Stimulated activated CD4-positive, alpha-beta T cell treated with anti-CD3 and anti-CD28 coated beads, Interleukin-4, amount 100 ng/mL, for 24 hours (primary cell): ENCODE measurements at regions not wholly inside any gene's neighbourhood (a gene's known extent, or its start where the extent isn't known, plus 50 kb on each side); places are given as distances from the start of the nearest gene placed in this dataset.

ENCODE experiments used
- DNase-seq: peaks from one replicate; pipeline ENCODE4 v3.0.0-alpha.2; 2020

DNA sequence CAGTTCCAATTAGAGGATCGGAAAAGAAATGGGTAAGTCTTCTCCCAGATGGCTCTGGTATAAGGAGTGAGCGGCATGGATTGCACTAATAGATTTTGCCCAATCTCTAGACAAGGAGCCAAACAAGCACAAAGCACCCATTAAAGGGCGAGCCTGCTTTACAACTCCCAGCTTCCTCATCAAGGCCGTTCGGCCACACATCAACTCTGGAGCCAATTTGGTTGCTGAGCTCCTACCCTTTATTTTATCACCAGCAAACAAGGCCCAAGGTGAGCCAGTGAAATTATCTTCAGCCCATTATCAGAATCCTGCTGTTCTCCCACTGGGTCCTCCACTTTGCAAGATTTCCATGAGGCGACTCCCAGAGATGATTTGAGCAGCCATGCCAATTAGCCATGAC, 292.2 kb upstream of the NPVF start:
- DNase-seq: no peak

DNA sequence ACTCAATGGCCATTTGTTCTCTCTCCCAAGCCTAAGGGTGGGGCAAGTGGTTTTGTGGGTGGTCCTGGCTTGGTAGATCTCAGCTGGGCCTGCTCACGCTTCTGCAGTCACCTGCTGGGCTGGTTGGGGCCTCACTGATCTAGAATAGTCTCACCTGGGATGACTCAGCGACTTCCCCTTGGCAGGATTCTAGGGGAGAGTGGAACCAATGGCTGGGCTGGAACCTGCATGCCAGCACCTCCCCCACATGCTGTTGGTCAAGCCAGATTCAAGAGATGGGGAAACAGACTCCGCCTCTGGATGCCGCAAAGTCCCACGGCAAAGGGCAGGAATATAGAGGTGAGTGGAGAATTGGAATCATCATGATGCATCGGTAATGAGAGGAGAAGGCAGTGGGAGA, 292.9 kb upstream of the NPVF start:
- no peak for DNase-seq

DNA sequence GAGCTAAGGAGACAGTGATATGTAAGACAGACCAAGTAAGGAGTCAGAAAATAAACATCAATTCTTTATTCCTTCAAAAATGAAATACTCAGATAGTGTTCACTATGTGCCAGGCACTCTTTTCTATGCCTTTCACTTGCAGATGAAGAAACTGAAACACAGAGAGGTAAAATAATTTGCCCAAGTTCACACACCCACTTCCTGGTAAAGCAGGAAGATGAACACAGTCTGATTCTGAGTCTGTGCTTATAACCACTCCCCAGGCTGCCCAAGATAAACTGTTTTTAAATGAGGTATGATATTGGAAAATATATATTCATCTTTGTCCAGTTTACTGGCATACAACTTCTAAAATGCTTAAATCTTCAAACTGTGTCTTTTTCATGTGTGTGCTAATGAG, 294.4 kb upstream of the NPVF start:
- no peak for DNase-seq

DNA sequence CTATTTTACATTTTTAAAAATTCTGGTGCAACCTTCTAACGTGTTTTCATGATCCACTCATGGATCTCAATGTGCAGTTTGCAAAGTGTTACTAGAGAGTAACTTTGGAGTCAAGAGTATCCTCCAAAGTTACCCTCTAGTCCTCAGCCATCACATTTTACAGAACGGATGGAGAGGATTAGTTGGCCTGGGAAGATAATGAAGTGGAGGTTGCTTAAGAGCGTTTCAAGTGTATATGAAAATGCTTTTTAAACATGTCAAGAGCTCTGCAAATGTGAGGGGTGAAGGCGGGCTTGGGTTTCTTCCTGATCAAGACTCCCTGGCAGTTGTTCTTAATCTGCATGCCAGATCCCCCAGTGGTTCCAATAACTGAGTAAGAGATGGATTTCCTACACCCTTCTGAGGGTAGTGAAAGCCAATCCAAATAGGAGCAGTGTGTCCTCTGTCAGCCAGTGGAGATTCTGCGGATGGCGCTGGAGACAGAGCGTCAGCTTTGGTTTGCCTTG, 299.4 kb upstream of the NPVF start:
- DNase-seq: no peak

DNA sequence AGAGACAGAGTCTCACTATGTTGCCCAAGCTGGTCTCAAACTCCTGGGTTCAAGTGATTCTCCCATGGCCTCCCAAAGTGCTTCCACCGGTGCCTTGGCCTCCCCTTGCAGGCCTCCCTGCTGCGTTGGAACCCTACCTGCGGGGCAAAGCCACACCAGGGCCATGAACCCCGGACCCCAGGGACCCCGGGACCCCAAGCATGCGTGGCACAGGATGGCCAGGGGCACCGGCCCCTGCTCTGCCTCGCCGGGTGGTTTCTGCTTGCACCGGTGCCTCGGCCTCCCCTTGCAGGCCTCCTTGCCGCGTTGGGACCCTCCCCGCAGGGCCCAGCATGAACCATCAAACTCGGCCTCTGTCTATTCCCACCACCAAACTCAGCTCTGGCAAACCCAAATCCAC, 301.0 kb upstream of the NPVF start:
- DNase-seq: no peak

DNA sequence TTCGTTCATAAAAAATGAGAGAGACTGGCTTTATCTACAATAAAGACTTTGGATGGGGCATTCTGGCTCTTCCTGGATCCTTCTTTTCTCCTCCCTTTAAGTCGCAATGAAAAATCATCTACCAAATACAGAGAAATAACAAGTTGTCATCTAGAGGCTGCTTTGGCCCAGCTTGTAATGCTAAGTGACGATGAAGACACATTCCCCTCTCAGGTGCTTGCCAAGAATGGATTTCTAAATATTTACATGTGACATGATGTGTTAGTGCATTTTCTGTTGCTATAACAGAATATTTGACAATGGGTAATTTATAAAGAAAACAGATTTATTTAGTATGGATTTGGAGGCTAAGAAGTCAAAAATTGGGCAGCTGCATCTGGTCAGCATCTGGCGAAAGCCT, 308.6 kb upstream of the NPVF start:
- no peak for DNase-seq

DNA sequence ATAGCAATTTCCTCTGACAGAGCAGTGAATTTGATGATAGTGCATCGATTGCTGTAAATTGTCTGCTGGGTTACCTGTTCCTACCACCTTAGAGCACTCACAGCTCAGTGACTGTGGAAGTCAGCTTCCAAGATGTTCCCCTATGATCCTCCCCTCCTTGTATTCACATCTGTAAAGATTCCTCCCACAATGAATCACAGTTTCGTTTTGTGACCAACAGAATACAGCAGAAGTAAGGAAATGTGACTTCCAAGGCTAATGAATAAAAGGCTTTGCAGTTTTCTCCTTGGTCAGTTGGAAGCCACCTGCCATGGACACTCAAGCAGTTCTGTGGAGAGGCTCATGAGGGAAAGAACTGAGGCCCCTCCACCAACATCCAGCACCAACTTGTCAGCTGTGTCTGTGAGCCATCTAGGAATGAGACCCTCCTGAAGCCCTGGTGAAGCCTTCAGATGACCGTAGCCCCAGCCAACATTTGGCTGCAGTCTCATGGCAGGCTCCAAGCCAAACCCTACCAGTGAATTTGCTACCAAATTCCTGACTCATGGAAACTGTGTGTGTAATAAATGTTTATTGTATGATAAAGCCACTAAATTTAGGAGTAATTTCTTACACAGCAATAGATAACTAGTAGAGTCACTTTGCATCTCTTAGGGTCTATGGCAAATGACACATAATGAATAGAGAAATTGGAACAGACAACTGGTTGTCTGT, 309.5 kb upstream of the NPVF start:
- no peak for DNase-seq

DNA sequence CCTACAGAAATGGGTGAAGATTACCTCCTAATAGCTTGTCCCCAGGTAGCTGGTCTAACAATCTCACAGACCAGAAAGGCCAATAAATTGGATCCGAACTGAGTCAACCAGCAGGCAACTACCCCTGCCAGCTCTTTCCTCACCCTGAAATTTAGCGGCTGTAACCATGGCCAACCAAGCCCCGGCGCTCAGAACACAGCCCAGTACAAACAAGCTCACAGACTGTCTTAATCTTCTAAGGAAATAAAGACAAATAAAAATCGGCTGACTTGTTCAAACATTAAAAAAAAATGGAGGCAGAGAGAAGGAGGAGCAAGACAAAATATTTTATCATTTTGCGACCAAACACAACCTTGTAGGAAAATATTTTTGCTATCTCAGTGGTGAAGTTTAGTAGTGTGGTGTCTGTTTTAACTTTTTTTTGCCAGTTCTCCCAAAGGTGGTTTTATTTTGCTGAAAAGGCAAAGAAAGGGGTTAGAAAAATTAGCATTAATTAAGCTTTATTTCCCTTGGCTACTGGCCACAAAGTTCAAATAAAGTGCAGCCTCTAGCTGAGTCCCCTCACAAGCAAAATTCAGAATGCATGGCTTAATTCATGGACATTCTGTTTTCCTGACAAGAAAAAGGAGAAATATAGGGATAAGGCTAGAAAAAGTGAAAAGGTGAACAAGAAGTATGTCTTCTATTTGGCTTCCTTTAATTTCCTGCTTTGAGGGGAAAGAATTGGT, 313.0 kb upstream of the NPVF start:
- DNase-seq: no peak

DNA sequence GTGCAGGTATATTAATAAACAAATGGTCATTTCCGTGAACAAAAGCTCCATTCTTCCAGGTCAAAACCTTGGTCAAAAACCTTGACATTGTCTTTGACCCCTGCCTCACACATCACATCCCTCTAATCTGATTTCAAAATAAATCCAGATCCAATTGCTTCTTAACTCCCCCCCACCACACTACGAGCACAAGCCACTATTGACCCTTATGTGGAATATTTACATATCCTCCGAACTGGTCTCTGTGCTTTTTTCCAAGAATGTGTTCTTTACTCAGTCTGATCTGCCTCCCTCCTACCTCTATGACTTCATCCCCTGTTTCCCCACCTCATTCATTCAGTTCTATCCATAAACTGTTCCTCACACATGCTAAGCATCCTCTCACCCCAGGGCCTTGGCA, 313.6 kb upstream of the NPVF start:
- DNase-seq: no peak

DNA sequence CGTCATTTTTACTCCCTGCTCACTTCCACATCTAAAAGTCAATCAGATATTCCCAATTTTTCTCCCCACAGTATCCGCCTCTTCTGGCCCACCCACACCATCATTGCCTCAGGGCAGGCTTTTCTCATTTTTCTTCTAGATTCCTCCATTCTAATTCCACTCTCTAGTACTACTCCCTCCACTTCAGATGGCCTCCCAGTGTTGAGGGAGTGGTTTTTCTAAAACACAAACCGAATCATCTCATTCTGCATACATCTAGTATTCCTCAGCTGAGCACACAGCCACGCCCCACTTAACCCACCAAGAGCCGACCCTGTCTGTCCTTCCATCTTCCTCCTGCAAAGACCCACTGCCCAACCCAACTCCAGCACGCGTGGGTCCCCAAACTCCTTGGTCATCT, 314.9 kb upstream of the NPVF start:
- DNase-seq: no peak

DNA sequence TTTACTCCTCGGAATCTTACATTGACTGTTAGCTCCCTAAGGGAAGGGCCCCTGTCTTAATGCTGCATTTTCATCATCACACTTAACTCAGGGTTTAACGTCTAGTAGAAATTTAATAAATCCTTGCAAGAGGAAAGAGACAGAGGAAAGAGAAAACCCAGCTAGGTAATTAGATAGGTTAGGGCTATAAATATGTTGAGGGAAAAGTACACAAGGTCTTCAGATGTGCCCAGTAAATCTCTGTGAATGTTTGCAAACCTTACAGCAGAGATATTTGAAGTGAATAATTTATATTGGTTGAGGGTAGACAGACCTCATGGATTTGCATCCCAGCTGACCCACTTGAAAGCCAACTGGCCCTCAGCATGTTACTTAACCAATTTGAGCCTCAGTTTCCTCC, 315.5 kb upstream of the NPVF start:
- DNase-seq: no peak

DNA sequence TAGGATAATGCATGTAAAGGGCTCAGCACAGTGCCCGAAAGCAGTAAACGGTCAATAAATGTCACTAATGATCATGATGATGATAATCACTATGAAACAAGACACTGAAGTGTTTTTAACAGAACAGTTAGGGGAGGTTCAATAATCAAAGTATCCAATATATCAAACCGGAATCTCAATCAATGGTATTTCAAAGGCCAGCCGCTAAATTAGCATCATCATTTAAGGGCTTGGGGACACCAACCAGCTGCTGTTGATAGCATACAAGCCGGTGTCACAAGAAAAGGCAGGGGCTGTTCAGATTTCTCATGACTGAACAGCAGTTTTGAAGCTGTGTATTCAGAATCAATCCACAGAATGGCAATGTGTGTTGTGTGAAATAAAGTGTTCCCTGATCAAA, 316.0 kb upstream of the NPVF start:
- no peak for DNase-seq

DNA sequence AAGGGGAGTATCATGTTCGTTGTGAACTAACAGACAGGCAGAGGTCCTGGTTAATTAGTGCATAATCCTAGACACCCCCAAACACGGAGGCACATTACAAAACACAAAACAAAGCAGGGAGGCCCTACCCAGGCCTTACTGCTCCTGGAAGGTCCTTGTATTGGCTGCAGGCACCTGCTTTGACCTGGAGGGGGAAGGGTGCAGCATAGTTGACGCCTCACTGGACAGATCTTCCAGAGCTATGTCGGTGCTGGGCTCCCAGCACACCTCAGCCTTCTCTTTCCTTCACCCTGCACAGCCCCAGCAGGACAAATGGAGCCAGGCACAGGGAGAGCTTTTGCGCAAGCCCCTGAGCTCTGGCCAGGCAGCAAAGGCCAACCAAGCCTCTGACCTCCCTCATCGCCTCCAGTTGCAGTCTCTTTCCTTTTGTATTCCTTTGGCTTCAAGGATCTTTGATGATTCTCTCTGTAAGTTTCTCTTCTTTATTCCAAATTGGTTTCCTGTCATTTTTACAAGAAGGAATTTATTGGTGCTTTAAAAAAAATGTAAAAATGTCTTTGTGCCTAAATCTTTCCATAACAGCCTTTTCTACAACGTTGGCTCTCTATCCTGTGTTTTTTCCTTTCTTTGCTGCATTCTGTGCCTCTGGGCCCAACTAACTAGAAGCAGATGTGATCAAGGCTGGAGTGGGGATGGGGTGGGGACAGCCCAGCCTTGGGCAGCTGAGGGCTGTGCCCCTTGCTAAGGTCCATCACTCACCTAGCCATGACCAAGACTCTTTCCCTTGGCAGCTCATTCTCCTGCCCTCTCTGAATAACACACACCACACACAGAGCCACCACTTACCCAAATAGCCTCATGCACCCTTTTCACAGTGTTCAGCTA, 317.1 kb upstream of the NPVF start:
- no peak for DNase-seq

DNA sequence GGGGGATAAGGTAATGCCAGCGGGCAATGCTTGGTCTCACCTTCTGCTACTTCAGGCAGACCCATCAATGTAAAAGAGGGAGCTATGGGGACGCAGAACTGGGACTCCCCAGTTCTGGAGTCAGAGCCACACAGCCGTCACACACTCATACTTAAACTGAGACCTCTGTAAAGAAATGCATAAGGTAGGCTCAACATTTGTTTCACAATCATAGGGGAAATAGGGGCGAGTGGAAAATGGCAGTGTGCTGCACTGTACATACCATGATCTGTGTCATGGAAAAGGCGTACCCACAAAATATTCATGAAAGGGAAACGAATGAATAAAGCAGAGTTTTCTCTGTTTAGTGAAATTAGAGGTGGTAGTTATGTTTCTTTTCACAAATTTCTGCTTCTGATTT, 318.0 kb upstream of the NPVF start:
- DNase-seq: no peak

DNA sequence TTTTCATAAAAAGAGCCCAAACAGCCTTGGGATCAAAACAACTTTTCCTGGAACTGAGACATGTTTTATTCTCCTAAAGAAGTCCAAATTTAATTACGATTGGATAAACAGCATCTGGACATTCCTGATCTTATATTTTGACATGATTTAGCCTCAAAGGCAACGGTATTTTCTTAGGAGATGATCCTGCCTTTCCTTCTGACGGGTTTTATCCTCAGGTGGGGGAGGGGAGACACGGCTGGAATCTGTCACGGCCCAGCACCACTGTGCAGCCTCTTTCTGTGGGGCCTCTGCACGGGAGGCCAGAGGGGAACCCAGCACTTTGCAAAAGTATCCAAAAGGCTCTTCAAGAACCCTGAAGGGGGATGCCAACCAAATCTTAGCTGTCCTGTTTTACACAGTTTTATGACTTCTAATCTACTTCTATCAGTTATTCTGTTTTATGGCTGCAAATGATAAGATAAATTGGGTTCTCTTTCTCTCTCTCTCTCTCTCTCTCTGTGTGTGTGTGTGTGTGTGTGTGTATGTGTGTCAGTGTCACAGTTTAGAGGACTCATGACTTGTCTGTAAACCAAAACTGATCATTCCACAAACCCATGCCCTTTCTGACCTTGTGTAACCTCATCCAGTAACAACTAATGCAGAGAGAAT, 321.1 kb upstream of the NPVF start:
- DNase-seq: no peak

DNA sequence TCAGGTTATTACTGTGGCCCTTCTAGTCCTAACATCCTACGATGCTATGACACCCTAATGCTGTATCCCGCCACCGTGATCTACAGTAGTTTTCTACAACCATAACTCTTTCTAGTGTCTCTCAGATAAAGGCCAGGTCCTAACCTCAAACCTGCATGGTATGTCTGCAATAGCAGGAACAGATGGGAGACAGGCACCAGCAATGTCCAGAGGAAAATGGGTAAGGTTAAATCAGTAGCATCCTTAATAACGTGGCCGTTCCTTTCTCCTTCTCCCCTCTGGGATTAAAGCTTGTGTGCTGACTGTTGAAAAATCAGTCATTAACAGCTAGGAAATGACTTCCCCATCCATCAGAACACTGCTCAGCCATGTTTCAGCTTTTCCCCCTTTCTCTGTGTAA, 321.9 kb upstream of the NPVF start:
- no peak for DNase-seq

DNA sequence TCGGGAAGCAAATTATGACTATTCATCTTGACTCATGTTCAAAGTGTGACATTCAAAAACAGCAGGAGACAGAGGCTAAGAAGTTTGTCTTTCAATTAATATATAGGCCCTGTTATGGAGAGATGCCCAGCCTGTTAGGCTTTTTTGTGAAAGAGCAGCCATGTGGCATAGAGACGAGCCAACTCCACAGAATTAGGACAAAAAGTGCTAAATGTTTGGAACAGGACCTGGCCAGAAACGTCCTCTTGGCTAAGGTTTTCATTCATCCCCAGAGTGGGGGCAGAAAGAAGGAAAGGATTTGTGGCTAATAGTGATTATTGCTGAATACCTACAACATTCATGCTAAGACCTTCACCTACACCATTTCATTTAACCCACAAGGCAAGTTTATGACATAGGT, 324.7 kb upstream of the NPVF start:
- DNase-seq: no peak

DNA sequence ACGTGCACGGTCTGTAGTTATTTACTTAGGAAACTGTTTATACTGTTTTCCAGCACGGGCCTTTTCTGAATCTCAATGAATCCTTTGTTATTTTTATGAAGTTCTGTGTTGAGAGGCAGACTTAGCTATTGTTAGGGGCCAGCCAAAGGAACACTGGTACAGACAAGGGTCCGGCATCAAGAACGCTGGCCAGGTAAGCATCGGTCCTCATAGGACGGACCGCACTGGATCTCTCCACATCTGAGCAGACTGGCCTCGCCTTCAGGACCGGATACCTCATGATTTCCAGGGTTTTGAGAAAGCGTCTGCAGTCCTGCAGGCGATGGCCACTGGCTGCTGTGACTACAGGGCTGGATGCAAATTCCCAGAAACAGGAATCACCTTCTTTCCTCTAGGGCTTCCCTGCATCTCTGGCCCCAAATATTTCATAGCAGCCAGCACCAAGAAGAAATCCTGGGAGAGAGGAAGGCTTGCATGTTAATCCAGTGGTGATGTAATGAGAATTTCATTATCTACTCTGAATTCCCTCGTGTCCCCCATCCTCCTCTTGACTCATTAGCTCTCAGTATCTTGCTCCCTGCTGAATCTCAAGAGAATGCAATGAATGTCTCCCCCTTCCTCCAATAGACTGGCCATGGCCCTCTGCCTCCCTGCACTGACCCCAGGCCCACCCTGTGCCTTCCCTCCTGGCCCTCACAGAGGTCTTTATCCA, 325.4 kb upstream of the NPVF start:
- no peak for DNase-seq

DNA sequence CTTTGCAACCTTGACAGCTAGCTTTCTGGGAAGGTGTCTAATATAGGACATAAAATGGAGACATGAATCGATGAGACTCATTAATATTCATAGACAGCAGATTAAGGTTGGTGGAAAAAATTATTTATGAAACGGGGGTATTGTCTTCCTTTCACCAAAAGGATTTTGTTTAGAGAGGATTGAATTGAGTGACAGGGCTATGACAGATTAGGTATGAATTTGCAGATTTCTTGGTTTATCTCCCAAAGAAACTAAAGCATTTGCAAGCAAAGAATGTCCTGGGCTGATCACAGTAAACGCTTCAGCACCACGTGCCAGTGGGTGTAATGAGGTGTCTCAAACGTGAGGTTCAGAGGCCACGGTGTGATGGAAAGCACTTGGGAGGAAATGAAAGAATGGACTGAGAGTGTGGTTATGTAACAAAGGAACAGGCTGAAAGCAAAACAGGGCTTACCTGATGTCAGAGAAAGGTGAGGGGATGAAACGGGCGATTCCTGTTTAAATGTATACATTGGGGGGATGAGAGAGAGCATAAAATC, 329.2 kb upstream of the NPVF start:
- DNase-seq: no peak

DNA sequence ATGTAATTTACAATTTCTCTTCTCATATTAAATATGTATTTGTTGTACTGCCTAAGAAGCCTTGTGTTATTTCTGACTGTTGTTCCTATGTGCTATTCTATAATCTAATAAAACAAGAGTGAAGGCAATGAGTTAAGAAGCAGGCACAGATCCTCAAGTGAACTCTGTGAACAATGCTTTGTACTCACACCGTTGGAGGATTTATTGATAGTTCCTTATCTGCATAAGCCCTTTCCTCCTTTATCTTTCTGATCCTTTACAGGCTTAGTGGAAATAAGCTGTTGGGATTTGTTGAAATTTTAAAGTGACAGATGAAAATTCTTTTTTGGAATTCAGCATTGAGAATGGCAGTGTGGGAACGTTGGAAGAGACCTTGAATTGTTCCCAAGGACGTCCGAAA, 329.6 kb upstream of the NPVF start:
- DNase-seq: no peak

DNA sequence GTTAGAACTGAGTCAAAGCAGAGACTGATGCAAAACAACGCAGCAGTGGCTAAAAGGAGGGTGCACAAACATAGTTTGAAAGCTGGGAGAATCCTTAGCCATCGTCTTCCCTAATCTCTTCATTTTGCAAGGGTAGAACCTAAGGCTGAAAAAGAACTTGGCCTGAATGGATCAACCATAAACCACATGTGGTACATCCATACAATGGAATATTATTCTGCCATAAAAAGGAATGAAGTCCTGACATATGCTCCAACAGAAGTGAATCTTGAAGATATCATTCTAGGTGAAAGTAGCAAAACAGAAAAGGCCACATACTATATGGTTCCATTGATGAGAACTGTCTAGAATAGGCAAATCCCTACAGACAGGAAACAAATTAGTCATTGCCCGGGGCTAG, 330.3 kb upstream of the NPVF start:
- DNase-seq: no peak
